ENCODE measurements at regions not wholly inside any gene's neighbourhood (a gene's known extent, or its start where the extent isn't known, plus 50 kb on each side); places are given as distances from the start of the nearest gene placed in this dataset.
A peak's percentile ranks its signal among the peaks of the same experiment; 100 is the strongest.
"Not testable (repeated sequence)": the region's sequence is repeated elsewhere in the genome, so short reads cannot be mapped to it uniquely, and the experiment has no call there.

GRCh38 chr18:14936313-14936712 is 188.3 kb downstream of the ANKRD30B start:
- DNase-seq (ENCODE audit: low read depth), result no peak

DNA sequence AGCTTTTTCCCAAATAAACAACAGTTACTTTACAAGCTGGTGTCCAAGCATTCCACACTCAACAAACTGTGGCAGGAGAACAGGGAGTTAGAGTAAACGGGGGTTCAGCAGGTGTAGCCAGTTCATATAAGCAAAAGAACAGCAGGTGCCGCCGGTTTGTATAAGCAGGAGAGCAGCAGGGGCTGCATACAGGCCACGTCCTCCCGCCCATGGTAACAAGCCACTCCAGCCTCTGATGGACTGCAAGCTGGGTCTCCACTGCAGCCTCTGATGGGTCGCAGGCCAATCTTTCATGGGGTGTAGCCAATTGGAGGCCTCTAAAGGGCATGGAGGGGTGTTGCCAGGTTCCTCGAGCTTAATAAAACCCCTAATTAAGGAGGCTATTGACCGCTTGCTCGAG is 189.3 kb downstream of the ANKRD30B start:
- no peak for DNase-seq (ENCODE audit: low read depth)

- no peak for DNase-seq (ENCODE audit: low read depth)
These were observed 191.2 kb downstream of the ANKRD30B start for GRCh38 chr18:14939141-14939540.

DNA sequence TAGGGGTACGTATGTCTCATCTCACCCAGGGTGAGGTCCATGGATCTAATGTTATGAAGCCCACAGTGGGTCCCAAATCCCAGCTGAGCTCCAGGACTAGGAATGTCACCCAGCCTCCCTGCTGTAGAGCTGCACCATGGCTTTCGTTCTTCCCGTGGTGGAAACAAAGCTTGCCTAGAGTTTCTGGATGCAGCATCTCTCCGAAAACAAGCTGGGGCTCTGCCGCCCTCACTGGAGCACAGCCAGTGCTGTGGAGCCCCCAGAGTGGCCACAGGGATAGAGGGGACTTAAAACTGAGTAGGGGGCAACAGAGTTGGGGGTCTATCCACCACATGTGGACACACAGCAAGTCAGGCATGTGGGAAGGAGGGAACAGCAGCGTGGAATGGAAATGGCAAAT is 192.1 kb downstream of the ANKRD30B start:
- DNase-seq (ENCODE audit: low read depth), result not testable (repeated sequence)

- DNase-seq (ENCODE audit: low read depth), result no peak
These were observed 192.8 kb downstream of the ANKRD30B start for GRCh38 chr18:14940735-14941134.

DNA sequence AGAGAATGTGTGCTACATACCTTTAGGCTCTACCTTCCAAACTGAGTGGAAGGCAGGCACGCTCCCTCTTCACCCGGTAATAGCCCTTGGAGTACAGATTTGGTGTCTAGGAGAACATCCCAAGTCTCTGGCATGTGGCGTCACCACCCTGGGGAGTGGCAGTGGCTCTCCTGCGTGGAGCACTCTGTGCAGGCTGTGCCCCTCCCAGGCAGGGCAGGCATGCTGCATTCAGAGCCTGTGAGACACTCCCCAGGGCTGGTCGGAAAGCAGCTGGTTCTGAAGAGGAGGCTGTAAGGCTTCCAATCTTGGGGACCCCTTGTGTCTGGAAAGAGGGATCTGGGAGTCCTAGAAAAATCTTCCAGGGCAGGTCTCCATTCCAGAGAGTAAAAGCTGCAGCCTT is 193.3 kb downstream of the ANKRD30B start:
- DNase-seq (ENCODE audit: low read depth), result no peak

DNA sequence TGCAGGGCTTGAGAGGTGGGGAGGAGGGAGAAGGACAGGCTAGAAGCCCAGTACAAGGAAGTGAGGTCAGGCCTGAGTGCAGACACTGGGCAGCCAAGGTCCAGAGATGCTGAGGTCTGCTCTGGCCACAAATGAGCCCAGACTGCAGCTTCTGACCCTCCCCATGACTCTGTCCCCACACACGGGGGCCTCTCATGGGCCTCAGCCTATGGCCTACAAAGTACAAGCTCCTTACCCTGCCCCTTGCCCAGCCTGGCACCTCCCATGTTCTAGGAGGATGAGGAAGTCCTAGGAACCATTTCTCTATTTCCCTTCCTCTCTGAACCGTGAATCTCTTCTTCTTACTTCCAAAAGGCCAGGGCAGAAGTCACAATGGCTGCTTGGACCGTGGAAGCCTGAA is 193.8 kb downstream of the ANKRD30B start:
- DNase-seq (ENCODE audit: low read depth), result no peak

DNA sequence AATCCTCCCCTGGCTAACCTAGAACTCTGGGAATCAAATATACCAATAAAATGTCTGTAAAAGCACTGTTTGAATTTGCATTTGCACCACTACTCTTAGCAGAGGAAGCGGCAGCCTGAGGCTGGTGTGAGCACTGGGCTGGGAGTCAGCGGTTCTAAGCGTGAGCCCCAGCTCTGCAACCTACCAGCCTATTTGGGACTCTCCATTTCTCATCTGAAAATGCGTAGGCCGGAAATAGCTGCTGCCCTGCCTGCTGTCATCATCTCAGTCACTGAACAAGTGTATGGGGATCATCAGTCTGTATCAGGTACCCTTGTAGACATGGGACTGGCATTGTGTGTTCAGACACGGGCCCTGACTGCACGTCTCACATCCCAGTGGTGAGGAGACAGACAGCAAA is 194.3 kb downstream of the ANKRD30B start:
- no peak for DNase-seq (ENCODE audit: low read depth)

GRCh38 chr18:14943486-14943885 is 195.5 kb downstream of the ANKRD30B start:
- no peak for DNase-seq (ENCODE audit: low read depth)

GRCh38 chr18:14943967-14944636 is 196.1 kb downstream of the ANKRD30B start:
- DNase-seq (ENCODE audit: low read depth), result no peak

DNA sequence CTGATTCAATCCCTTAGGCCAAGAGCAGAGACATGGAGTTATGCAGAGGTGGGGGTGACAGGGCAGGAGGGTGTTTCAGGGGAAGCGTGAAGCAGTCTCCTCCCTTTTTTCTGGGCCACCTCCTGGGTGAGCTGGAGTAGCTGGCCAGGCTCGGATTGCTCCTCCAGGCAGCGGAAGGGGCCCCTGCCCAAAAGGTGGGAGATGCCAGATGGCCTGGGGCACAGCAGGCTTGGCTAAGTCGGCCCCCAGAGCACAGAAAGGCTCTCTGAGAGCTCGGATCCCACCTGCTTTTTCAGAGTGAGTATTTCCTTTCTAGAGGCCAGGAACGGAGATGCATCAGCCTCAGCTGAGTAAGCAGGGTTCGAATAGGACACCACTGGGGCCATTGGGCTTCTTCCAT is 196.9 kb downstream of the ANKRD30B start:
- DNase-seq (ENCODE audit: low read depth), result no peak

GRCh38 chr18:14945286-14945685 is 197.3 kb downstream of the ANKRD30B start:
- DNase-seq (ENCODE audit: low read depth), result no peak

DNA sequence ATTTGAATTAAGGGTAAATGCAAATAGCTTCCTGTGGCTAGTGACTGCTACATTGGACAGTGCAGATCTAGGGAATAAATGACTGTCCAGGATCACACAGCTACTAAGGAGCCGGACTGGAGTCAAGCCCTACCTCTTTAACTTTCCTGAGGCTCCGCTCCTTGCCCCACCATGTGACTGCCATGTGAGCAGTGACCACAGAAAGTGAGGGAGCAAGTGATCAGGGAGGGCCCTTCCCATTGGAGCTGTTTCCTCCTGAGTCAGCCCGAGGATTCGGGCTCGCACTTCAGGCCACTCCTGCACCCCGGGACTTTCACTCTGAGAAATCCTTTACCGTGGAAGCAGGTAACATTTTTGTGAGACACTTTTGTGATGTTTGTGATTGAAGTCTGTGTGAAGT is 198.0 kb downstream of the ANKRD30B start:
- DNase-seq (ENCODE audit: low read depth), result peak; percentile 33

DNA sequence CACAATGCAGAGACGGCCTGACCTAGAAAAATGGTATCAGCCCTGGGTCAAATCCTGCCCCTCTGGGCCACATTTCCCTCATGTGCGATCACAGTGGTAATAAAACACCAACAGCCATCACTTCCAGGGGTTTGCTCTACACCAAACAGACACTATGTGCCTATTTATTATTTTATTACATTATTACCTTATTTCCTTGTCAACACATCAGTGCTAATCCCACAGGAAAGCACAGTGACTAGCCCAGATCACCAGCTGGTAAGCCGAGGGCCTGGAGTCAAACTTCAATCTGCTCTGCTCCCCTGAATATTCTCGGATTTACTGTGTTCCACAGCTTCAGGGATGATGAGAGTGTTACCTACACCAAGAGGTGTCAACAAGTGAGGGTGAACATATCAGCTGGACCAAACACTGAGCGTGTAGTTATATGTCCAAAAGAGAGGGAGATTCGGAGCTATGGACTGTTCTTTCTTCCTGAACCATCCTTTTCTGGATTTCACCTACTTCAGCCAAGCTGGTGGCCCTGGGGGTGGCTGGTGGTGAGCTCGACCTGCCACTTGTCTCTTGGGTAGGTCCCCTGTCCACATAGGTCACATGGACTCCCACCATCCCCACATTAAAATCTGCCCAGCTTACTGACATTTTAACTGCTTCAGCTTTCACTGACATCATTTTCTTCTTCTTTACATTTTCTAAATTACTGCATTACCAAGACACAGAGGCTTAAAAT is 198.9 kb downstream of the ANKRD30B start:
- not testable (repeated sequence) for DNase-seq (ENCODE audit: low read depth)

GRCh38 chr18:14947482-14948162 is 199.7 kb downstream of the ANKRD30B start:
- no peak for DNase-seq (ENCODE audit: low read depth)

GRCh38 chr18:14948163-14948540 is 200.2 kb downstream of the ANKRD30B start:
- no peak for DNase-seq (ENCODE audit: low read depth)

DNA sequence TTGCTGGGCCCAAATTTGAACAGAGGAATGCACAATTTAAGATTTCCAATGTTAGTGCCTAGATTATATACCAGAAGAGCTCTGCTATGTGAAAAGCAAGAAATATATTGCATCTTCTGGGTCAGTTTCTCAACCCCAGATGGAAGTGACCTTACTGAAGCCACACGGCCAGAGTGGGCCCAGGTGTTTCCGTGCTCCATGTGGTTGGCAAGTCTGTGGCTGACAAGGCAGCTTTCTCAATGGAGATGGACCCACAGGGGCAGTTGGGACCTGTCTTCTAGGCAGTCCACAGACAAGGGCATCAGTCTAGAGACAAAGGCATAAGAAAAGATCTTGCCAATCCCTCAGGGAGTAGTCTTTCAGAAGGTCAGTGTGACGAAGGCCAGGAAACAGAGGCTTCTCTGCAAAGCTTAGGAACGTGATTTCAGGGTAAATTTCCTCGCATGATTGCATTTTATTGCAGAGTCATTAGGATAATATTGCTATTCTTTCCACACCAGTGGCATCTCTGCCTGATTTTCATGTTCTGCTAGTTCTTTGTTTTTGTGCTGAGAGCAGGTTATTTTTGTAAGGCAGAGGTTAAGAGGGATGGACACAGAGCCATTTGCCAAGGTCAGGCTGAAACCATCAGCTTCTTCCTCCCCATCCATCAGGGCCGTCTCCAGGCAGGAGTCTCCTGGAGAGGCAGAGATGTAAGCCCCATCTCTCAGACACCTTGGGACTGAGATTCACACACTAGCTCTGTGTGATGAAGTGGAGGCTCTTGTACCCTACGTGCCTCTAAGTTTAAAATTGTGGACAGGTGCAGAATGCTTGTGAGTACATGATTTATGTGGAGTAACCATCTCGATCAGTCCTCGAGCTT is 202.1 kb downstream of the ANKRD30B start:
- no peak for DNase-seq (ENCODE audit: low read depth)

GRCh38 chr18:14952444-14953077 is 204.6 kb downstream of the ANKRD30B start:
- not testable (repeated sequence) for DNase-seq (ENCODE audit: low read depth)

DNA sequence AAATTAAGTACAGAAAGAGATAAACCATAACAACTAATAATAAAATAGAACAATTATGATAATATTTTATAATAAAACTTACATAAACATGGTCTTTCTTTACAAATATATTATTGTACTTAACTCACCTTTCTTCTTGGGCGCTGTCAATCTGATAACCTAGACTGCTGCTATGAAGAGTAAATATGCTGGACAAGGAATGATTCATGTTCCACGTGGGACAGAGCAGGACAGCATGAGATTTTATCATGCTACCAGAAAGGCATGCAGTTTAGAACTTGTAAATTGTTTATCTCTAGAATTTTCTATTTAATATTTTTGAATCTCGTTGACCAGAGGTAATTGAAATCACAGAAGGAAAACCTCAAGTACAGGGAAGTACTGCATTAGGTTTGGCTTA is 210.7 kb downstream of the ANKRD30B start:
- DNase-seq (ENCODE audit: low read depth), result no peak

DNA sequence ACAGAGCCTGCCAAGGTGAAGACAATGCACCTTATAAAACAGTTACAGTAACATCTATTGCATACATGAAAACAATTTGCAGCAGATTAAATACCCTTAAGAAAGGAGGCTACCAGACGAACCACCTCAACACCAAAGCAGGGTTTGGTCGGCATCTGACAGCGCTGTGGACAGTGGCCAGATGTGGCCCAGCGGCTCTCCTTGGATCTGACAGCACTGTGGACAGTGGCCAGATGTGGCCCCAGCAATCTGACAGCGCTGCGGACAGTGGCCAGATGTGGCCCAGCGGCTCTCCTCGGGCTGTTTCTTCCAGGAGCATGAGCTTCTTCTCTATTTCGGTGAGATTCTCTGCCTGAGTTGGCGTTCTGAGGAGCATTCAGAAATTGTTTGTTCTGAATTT is 211.6 kb downstream of the ANKRD30B start:
- no peak for DNase-seq (ENCODE audit: low read depth)

- no peak for DNase-seq (ENCODE audit: low read depth)
These were observed 214.0 kb downstream of the ANKRD30B start for GRCh38 chr18:14961991-14962390.

DNA sequence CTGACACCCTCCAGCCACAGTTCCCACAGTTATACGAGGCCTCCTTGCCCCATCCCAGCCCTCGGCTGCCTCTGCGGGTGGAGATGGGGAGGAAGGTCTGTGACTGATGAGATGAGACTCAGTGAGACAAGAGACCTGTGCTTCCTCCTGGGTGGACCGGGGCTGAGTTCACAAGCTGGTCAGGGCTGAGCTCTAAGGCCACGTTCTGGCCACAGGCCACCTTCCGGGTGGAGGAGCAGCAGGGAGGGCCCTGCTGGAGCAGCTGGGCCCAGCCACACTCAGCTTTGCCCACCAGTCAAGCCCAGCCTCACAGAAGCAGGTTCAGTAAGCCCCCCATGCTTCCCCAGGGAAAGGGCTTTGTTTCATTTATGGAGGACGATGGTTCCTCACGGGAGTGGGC is 214.7 kb downstream of the ANKRD30B start:
- no peak for DNase-seq (ENCODE audit: low read depth)
